ENCODE measurements at regions not wholly inside any gene's neighbourhood (a gene's known extent, or its start where the extent isn't known, plus 50 kb on each side); places are given as distances from the start of the nearest gene placed in this dataset.
"Not testable (repeated sequence)": the region's sequence is repeated elsewhere in the genome, so short reads cannot be mapped to it uniquely, and the experiment has no call there.

DNA sequence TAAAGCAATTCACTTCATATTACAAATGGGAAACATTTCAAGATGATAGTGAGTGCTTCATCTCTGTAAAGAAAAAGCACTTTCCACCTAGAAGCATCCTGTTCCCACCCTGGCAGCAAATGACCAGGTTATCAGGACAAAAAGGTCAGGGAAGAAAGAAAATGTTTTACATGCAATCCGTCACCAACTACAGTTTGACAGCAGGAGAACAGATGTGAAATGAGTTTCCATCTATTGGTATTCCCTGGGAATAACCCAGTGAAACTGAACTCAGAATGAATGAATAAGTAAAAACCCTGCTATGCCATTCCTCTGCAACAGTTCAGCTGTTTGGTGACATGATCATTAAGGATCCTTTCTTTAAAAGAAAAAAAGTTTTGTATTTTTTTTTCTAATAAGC, 67.6 kb downstream of the HTR1A start:
- no peak for DNase-seq

DNA sequence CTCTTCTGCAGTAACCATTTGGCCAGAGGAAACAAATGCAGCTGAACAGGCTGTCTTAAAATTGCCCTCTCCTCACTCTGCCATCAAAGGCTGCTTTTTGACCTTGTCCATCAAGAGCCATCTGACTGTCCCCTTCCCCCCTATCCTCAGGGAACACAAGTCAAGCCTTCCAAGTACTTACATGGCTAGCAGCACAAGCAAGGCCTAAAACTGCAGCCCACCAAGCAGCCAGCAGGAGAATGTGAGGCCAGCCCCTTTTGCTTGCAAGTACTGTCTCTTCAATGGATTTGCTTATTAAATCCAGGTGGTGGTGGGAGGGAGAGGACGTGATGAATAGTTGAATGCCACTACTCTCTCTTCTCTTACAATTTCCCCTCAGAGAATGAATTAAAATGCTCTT, 83.5 kb downstream of the HTR1A start:
- no peak for DNase-seq

DNA sequence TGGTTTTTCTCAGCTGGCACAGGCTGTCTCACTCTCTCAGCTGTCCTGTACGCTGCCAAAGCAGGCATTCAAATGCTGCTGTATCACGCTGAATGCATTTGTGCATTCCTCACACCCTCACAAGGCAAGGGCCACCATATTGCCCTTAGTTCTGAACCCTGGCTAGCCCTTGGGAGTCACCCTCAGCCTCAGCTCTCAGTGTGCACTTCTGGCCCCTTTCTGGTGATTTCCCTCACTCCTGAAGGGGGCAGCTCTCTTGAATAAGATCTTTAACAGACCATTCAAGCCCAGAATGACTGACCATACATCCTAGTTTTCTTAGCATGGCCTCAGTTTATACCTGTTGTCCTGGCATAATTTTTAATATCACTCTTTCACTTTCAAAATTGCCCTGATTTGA, 84.3 kb downstream of the HTR1A start:
- no peak for DNase-seq

DNA sequence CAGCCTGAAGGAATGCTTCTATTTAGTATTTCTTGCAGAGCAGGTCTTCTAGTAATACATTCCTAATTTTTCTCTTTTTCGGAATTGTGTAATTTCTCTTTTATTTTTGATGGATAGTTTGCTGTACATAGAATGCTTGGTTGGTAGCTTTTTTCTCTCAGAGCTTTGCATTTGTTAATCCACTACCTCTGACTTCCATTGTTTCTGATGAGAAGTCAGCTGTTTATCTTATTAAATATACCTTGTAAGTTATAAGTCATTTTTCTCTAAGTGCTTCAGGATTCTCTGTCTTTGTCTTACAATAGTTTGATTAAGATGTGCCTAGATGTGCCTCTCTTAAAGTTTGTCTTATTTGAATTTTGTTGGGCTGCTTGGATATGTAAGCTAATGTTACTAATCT, 101.9 kb downstream of the HTR1A start:
- no peak for DNase-seq

DNA sequence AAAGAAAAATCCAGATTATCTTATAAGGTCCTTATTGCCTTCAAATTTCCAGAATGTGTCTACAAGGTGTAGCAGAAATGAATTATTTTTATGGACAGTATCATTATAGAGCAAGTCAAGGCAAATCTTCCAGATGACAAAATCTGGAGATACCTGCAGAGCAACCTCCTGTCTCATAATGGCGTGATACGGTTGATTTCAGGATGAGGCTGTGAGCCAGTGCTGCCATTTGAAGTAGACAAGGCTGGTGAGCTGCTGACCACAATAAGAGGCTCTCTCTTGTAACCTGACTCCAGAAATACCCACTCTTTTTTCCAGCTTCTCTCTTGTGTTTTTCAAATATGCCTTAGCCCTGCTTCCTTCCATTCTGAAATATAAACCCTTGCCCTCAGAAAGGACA, 108.2 kb downstream of the HTR1A start:
- no peak for DNase-seq

DNA sequence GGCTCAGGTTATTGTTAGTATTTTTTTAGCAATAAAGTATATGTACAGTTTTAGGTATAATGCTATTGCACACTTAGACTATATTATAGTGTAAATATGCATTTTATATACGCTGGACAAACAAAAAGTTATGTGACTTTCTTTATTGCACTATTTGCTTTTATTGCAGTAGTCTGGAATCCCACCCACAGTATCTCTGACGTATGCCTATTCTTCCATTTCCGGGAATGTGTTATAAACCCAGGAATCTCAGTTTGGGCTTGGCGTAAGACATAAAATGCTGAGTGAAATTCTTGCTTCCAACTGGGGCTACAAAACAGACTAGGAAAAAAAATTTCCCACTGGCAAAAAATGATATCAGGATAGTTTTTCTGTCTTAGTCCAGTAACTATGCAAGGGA, 119.1 kb downstream of the HTR1A start:
- DNase-seq = no peak

DNA sequence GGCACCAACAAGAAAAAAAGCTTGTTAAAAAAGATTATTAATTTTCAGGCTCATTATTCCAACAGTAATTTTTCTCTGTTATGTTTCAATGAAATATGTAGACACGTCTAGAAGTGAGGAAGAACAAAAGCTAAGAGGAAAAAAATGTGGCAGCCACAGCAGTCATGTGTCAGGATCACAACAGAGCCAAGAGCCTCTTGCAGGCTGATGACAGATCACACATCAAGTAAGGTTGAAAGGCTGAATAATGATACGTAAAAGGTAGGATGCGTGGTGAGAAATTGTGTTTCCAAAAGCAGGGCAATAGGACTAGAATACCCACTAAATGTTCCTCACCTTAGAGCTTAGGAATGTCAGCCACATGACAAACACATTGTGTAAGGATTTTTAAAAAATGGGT, 124.8 kb downstream of the HTR1A start:
- no peak for DNase-seq

DNA sequence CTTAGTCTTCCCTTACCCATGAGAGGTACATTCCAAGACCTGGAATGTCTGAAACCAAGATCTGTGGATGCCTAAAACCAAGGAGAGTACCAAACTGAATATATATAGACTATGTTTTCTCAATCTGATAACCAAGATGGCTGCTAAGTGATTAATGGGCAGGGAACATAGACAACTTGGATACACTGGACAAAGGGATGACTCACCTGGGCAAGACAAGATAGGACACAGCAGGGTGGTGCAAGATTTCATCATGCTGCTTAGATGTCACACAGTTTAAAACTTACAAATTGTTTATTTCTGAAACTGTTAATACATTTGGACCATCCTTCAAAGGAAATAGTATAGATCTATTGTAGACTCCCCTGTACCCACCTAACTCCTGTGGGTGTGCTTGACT, 130.9 kb downstream of the HTR1A start:
- DNase-seq = no peak

DNA sequence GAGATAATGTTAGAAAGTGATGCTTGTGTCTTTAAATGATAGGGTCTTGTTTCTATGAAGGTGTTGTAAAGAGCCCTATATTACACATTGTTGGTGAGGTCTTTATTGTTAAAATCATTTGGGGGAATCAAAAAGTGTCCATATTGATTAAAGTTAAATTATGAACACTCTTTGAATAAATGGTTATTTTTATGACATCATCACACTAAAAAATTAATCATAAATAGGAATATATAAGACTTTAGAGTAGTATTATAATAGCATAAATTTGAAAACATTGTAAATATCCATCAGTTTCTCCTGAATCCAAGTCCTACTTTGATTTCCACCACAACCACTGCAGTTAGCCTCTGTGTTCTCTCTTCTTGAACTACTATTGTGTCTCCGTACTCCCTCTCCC, 136.3 kb downstream of the HTR1A start:
- no peak for DNase-seq

DNA sequence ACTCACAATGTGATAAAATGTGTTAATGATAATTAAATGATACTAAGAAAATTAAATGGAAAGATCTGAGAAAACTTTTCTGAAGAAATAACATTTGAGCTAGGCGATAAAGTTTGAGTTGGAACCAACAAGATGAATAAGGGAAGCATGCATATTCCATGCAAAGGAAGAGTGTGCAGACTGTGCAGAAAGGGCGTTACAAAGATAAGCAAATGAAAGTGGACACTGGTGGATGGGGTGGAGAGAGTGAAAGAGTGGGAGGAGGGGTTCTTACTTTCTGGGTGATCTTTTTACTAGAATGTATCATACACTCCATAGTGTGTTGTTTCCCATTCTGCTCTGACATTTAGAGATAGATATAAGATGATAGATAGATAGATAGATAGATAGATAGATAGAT, 138.7 kb downstream of the HTR1A start:
- no peak for DNase-seq

DNA sequence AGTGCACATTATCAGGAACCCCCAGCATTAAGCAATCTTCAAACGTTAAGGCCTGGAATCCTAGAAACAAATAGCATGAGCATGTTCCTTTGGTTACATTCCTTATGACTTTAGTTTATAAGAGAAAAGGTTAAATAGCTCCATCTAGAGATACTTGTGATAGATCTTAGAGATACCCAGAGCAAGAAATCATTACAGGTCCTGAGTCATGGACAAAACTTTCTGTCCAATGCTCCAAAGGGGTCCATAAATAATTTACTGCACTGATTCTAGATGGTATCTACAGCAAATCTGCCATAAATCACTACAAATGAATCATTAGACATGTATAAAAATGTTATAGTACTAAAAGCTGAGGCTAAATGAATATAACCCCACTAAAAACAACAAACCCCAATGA, 139.6 kb downstream of the HTR1A start:
- no peak for DNase-seq

DNA sequence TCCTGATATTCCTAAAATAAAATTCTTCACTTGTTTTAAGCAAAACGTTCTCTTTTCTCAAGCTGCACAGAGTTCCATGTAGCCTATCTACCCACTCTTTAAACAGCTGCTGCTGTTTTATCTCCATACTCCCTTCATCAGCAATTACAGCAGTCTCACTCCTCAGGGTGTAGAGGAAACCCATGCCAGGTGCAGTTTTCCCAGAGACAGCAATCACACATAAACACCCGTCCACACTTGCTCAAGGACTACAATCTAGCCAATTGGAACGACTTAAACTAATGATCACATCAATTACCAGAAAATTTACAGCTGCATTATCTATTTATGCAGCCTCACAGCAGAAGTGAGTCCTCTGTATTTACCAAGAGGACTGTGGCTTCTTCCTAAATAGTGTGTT, 141.7 kb downstream of the HTR1A start:
- no peak for DNase-seq

DNA sequence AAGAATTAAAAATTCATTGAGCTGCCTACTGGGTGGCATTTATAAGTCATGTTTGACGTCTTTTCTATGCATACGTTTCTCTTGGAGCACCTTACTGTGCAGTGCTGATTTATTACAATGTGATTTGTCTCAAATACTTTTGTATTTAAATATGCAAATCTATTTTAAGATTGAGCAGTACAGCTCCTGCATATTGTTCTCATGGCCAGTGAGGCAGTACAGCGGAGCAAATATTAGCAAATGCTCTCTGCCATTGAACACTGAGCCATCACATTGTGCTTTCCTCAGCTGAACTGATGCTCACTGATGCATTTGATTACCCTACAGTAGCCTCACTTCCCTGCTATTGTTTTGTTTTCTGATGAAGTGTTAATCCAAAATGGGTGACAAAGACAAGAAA, 149.6 kb downstream of the HTR1A start:
- no peak for DNase-seq

DNA sequence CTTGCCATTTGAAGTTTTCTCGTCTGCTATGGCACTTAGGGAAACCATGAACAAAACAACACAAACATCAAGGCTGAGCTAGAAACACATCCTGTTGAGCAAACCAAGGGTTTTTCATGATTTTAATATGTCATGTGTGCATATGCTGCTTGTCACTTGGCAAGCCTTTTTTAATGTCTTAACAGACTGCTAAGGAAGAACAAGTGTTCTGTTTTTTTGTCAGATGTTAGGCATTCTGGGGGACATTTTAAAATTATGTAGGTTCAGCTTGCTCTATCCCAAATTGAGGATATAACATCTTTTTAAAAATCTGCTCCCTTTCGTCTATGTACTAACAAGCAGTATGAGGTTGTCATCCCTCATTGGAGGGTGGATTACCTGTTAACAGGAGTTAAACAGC, 150.3 kb downstream of the HTR1A start:
- DNase-seq = no peak

DNA sequence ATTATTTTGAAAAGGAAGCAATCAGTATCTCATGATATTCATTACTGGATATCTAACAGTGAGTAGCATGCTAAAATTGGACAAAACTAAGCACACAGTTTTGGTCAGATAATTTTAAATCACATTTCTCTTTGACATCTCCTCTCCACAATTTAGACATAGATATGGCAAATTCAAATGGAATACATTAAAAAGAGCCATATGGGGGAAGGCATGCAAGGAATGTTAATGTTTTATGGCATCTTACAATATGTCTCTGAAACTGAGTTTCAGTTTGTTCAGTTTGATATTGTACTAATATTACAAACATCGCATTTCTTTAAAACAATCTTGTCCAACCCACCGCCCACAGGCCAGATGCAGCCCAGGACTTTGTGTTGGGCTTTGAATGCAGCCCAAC, 151.0 kb downstream of the HTR1A start:
- no peak for DNase-seq

DNA sequence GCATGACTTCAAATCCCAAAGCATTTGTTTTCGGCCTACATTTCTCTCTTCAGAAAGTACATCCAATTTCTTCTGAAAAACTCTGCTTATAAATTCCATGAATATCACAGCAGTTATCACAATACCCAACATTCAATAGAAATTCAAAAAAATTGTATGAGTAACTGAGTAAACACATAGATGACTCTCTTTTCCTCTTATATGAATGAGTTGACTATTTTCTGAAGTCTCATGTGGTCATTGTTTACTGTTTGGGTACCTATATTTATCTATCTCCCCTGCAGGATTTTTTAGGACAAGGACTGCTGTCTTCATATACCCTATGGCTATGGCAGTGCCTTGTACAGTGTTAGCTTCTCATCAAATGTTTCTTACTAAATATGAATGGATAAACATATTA, 157.1 kb downstream of the HTR1A start:
- no peak for DNase-seq

DNA sequence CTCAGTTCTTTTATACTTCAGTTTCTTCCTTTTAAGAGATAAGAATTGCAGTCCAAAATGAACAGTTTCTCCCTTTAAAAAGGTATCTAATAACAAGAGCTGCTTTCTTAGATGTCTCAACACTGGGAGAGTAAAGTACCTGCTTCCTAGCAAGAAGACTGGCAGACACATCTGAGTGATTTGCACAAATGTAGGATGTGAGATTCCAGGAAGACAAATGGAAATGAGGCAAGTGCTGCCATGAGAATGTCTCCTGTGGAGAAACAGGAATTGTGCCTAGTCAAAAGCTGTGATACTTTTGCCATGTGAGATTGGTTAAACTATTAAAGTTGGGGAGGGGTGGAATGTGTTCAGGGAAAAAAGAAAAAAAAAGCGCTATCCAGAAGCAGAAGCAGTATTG, 159.1 kb downstream of the HTR1A start:
- DNase-seq = no peak

DNA sequence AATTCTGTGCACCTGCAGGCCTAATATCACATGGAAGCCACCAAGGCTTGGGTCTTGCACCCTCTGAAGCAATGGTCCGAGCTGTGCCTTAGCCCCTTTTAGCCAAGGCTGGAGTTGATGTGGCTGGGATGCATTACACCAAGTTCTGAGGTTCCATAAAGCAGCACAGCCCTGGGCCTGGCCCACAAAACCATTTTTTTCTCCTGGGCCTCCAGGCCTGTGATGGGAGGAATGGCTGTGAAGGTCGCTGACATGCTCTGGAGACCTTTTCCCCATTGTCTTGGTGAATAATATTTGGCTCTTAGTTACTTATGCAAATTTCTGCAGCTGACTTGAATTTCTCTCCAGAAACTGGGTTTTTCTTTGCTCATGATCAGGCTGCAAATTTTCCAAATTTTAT, 167.3 kb downstream of the HTR1A start:
- no peak for DNase-seq

DNA sequence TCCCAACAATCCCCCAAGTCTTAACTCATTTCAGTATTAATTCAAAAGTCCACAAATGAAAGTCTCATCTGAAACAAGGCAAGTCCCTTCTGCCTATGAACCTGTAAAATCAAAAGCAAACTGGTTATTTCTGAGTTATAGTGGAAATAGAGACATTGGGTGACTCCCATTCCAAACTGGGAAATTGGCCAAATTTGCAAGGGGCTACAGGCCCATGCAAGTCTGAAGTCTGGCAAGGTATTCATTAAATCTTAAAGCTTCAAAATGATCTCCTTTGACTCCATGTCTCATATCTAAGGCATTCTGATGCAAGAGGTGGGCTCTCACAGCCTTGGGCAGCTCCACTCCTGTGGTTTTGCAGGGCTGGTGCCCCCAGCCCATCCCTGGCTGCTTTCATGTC, 167.9 kb downstream of the HTR1A start:
- DNase-seq = no peak

DNA sequence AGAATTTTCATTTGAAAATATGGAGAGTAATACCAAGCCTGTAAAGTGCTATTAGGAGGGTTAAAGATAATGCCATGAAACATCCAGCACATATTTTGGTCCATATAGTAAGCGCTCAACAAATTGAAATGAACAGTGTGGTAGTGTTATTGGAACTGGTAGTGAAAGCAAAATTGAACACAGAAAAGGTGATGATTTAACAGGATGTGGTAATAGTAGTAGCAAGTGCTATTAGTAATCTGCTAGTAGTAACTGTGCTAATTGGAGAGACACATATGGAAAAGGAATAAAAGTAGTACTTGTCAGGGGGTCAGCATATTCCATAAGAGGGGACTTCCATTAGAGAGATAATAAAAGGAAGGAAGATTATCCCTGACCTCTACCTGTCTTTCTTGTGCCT, 187.3 kb downstream of the HTR1A start:
- no peak for DNase-seq

DNA sequence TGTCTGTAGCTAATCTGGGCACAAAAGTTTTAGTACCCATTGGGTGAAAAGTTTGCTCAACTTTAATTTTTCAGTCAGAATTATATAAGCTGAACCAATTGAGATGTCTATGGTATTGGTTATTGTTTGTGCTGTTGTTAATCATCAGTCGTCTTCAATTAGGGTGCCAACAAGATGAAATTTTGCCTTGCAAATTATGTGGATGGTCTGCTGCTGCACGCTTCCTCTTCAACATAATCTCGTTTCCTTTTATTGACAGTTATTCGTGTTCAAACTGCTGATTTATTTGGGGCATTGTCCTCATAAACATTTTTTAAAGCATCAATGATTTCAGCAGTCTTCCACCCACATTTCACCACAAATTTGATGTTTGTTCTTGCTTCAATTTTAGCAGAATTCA, 194.0 kb downstream of the HTR1A start:
- no peak for DNase-seq

DNA sequence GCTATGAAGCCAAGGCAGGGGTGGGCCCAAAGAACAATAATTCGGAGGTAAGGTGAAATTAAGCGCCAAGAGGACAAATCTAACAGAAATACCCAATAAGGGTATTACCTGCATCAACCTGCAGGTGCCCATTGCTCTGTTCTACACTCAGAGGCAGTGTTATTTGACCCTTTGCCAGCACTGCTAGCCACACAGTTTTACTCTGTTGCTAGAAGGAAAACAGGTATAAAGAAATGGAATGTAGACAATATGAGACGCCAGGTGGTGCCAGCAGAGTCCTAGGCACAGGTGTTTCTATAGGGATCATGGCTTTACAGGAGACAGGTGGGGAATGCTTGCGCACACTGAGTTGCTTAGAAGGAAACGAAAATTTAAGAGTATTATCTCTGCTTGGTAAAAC, 201.3 kb downstream of the HTR1A start:
- no peak for DNase-seq

DNA sequence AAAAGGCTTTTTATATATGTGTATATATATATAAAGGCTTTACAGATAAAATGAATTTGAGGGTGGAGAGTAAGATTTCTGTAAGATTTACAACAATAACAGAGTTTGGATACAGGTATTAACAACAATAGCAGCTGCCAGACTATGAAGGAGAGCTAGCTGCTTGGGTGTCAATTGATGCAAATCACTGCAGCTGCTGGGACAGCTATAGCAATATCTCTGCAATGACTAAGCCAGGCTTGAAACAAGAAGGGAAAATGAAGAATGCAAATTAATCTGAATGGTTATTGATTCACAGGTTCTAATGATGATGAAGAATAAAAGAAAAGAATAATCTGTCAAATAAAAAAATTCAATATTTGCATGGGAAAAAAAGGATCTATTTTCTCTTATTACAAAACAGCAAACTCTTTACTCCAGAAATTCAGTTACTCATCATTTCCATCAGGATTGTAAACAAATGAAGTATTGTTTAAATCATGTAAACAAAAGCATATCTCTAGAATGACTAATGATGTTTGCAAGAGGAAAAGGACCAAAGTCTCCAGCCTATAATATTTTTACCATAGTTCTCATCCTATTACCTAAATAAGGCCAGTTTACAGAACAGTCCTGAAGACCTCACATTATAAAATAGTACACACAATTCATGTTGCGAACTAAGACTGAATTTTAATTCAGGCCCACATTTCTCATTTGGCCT, 219.0 kb downstream of the HTR1A start:
- no peak for DNase-seq

DNA sequence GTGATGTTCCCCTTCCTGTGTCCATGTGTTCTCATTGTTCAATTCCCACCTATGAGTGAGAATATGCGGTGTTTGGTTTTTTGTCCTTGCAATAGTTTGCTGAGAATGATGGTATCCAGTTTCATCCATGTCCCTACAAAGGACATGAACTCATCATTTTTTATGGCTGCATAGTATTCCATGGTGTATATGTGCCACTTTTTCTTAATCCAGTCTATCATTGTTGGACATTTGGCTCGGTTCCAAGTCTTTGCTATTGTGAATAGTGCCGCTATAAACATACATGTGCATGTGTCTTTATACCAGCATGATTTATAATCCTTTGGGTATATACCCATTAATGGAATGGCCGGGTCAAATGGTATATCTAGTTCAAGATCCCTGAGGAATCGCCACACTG, 229.4 kb downstream of the HTR1A start:
- not testable (repeated sequence) for DNase-seq

DNA sequence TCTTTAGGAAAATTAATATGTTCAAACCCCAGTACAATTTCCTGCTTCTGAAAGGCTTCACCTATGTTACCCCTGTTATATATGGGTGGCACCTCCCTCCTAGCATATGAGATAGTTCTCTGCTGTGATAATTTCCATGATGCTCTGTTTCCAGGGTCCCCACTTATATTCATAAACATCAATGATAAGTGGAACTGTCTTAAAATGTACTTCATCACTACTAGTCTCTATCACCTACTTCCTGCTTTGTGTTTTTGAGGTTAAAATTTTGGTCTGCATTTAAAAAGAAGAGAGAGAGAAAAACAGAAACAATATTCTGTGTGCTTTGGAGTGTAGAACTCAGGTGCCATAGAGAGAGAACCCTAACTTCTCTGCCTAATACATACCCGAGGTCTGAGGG, 234.7 kb downstream of the HTR1A start:
- DNase-seq = no peak

Measured in right kidney (tissue), 1 donor.